ENCODE measurements at regions not wholly inside any gene's neighbourhood (a gene's known extent, or its start where the extent isn't known, plus 50 kb on each side); places are given as distances from the start of the nearest gene placed in this dataset.

- no peak for DNase-seq (ENCODE audit: low read depth in 1 of 2, low spot score in 1 of 2)
Observed at GRCh38 chr2:8394569-8395359, 287.1 kb upstream of the ID2 start.

- no peak for DNase-seq (ENCODE audit: low read depth in 1 of 2, low spot score in 1 of 2)
Observed at GRCh38 chr2:8395718-8396117, 286.1 kb upstream of the ID2 start.

- DNase-seq (ENCODE audit: low read depth in 1 of 2, low spot score in 1 of 2), result no peak
Observed at GRCh38 chr2:8398040-8398668, 283.7 kb upstream of the ID2 start.

GRCh38 chr2:8399731-8400130 is 282.1 kb upstream of the ID2 start:
- DNase-seq (ENCODE audit: low read depth in 1 of 2, low spot score in 1 of 2), result no peak

GRCh38 chr2:8400196-8400595 is 281.7 kb upstream of the ID2 start:
- no peak for DNase-seq (ENCODE audit: low read depth in 1 of 2, low spot score in 1 of 2)

- DNase-seq (ENCODE audit: low read depth in 1 of 2, low spot score in 1 of 2), result no peak
Observed at GRCh38 chr2:8402222-8402621, 279.6 kb upstream of the ID2 start.

- DNase-seq (ENCODE audit: low read depth in 1 of 2, low spot score in 1 of 2), result no peak
Observed at GRCh38 chr2:8403876-8404275, 278.0 kb upstream of the ID2 start.

- no peak for DNase-seq (ENCODE audit: low read depth in 1 of 2, low spot score in 1 of 2)
Observed at GRCh38 chr2:8405334-8405733, 276.5 kb upstream of the ID2 start.

- no peak for DNase-seq (ENCODE audit: low read depth in 1 of 2, low spot score in 1 of 2)
Observed at GRCh38 chr2:8406271-8406670, 275.6 kb upstream of the ID2 start.

GRCh38 chr2:8407332-8407731 is 274.5 kb upstream of the ID2 start:
- no peak for DNase-seq (ENCODE audit: low read depth in 1 of 2, low spot score in 1 of 2)

- DNase-seq (ENCODE audit: low read depth in 1 of 2, low spot score in 1 of 2), result peak in 1 of 2 donors; percentile 48
Observed at GRCh38 chr2:8408560-8409460, 273.0 kb upstream of the ID2 start.

GRCh38 chr2:8409461-8410260 is 272.2 kb upstream of the ID2 start:
- DNase-seq (ENCODE audit: low read depth in 1 of 2, low spot score in 1 of 2), result no peak

GRCh38 chr2:8412082-8412481 is 269.8 kb upstream of the ID2 start:
- DNase-seq (ENCODE audit: low read depth in 1 of 2, low spot score in 1 of 2), result no peak

- DNase-seq (ENCODE audit: low read depth in 1 of 2, low spot score in 1 of 2), result no peak
Observed at GRCh38 chr2:8412586-8412985, 269.3 kb upstream of the ID2 start.

- DNase-seq (ENCODE audit: low read depth in 1 of 2, low spot score in 1 of 2), result no peak
Observed at GRCh38 chr2:8413589-8414135, 268.2 kb upstream of the ID2 start.

- no peak for DNase-seq (ENCODE audit: low read depth in 1 of 2, low spot score in 1 of 2)
Observed at GRCh38 chr2:8414946-8415879, 266.6 kb upstream of the ID2 start.

- DNase-seq (ENCODE audit: low read depth in 1 of 2, low spot score in 1 of 2), result no peak
Observed at GRCh38 chr2:8416001-8416571, 265.8 kb upstream of the ID2 start.

- DNase-seq (ENCODE audit: low read depth in 1 of 2, low spot score in 1 of 2), result no peak
Observed at GRCh38 chr2:8416849-8417832, 264.7 kb upstream of the ID2 start.
